ENCODE measurements at regions not wholly inside any gene's neighbourhood (a gene's known extent, or its start where the extent isn't known, plus 50 kb on each side); places are given as distances from the start of the nearest gene placed in this dataset.
A peak's percentile ranks its signal among the peaks of the same experiment; 100 is the strongest.
"Not testable (repeated sequence)": the region's sequence is repeated elsewhere in the genome, so short reads cannot be mapped to it uniquely, and the experiment has no call there.

DNA sequence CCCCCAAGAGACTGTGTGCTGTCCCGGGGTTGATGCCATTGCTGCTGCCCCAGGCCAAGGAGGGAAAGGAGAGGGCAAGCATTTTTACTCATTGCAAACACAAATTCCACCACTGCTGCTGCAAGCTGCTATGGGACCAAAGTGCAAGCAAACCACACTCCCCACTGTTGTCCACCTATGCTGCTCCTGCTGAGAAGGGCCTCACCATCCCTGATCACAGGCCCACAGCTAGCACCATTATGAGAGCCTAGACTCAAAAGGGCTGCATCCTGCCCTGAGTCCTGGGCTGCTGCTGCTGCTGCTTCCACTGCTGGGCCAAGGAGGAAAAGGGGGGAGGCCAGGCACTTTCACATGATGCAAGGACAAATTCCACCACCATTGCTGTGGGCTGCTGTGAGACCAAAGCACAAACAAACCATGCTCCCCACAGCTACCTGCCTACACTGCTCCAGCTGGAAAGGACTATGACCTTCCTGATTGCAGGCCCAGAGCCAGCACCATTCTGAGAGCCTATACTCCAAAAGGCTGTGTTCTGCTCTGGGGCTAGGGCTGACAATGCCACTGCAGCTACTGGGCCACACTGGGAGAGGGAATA, 218.2 kb upstream of the ZCCHC13 start:
- no peak for DNase-seq (ENCODE audit: low read depth in 3 of 3, low spot score in 1 of 3)

DNA sequence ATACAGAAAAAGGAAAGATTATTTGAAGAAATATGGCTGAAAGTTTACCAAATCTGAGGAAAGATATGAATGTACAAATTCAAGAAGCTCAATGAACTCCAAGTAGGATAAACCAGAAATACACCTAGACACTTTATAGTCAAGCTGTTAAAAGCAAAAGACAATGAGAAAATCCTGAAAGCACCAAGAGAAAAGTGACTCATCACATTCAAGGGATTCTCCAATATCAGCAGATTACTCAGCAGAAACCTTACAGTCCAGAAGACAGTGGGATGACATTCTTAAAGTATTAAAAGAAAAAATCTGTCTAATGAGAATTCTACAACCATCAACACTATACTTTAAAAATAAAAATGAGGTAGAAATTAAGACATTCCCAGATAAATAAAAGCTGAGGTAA, 223.8 kb upstream of the ZCCHC13 start:
- no peak for DNase-seq (ENCODE audit: low read depth in 3 of 3, low spot score in 1 of 3)

DNA sequence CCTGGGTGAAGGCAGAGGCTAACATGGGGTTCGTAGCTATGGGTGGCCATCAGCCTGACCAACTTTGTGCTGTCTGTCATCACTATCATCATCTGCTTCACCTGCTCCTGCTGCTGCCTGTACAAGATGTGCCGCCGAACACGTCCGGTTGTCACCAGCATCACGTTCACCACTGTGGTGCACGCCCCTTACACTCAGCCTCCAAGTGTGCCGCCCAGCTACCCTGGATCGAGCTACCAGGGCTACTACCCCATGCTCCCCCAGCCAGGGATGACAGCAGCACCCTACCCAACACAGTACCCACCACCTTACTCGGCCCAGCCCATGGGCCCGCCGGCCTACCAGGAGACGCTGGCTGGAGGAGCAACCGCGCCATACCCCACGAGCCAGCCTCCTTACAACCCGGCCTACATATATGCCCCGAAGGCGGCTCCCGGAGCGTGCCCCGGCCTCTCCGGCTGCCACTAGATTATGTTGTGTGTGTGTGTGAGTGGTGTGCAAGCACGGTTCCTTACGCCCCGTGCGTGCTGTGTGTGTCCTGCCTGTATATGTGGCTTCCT, 213.4 kb upstream of the XIST start:
- DNase-seq (ENCODE audit: low read depth in 3 of 3, low spot score in 1 of 3), result no peak

DNA sequence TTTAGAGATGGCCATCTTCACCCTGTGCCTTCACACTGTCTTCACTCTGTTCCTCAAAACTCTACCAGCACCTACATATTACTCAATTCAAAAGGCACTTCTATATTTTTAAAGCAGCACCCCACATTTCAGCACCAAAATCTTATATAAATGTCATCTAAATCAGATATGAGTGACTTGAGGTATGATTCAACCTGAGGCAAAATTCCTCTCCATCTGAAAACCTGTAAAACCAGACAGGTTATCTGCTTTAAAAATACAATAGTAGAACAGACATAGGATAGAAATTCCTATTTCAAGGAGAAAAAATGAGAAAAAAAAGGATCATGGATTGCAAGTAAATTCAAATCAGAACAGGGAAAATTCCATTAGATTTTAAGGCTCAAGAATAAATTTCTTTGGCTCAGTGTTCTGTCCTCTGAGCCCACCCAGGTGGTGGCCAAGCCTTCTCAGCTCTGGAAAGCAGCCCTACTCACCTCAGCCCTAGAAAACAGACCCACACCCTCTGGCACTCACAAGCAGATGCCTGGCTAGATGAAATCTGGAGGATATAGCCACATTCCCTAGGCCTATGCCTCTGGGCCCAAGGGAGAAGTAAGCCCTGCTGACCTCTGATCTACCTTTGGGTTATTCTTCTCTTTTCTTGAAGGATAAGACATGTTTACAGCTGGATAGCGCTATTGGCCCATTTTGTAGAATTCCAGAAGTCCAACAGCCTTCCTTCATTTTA, 211.1 kb upstream of the XIST start:
- DNase-seq (ENCODE audit: low read depth in 3 of 3, low spot score in 1 of 3), result no peak

DNA sequence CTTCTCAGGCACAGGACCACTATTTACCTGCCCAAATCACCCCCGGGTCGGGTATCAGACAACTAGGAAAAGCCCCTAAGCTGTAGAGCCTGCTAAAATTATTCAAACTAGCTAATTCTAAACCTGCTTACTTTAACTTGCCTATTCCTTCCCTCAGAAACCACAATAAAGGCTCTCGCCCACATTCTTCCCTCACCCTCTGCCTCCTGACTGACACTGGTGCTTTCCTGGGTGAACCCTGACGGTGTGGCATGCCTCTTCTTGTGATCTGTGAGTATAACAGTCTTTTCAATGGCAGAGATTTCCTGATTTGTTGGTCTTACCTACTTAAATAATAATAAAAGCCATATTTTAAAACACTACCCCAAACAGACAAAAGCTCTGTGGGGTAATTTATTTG, 209.4 kb upstream of the XIST start:
- DNase-seq (ENCODE audit: low read depth in 3 of 3, low spot score in 1 of 3), result no peak

DNA sequence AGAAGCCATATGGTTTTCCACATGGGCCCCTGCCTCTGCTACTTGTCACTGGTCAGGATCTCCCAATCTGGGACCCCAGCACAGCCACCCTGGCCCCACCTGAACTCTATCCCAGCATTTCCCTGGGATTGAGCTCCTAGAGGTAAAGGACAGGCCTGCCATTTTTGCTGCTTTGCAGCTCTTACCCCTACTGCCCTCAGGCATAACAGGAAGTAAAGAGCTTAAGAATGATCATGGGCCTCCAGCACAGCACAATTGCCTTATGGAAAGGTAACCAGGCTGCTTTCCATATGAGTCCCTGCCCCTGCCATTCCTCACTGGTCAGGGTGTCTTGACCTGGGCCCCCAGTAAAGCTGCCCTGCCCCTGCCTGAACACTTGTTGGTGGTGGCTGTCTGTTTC, 196.6 kb upstream of the XIST start:
- no peak for DNase-seq (ENCODE audit: low read depth in 3 of 3, low spot score in 1 of 3)

DNA sequence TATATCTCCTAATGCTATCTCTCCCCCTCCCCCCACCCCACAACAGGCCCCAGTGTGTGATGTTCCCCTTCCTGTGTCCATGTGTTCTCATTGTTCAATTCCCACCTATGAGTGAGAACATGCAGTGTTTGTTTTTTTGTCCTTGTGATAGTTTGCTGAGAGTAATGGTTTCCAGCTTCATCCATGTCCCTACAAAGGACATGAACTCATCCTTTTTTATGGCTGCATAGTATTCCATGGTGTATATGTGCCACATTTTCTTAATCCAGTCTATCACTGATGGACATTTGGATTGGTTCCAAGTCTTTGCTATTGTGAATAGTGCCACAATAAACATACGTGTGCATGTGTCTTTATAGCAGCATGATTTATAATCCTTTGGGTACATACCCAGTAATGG, 181.6 kb upstream of the XIST start:
- DNase-seq (ENCODE audit: low read depth in 3 of 3, low spot score in 1 of 3), result not testable (repeated sequence)

DNA sequence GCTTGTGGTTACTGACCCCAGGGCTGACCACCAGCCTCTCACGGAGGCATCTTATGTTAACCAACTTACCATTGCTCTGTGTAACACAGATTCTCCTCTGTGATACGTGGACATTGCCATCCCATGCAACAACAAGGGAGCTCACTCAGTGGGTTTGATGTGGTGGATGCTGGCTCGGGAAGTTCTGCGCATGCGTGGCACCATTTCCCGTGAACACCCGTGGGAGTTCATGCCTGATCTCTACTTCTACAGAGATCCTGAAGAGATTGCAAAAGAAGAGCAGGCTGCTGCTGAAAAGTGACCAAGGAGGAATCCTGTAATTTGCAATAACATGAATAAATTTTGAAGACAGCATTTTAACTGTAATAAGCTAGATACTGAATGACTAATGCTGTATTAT, 179.0 kb upstream of the XIST start:
- not testable (repeated sequence) for DNase-seq (ENCODE audit: low read depth in 3 of 3, low spot score in 1 of 3)

DNA sequence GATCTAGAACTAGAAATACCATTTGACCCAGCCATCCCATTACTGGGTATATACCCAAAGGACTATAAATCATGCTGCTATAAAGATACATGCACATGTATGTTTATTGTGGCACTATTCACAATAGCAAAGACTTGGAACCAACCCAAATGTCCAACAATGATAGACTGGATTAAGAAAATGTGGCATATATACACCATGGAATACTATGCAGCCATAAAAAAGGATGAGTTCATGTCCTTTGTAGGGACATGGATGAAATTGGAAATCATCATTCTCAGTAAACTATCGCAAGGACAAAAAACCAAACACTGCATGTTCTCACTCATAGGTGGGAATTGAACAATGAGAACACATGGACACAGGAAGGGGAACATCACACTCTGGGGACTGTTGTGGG, 178.3 kb upstream of the XIST start:
- DNase-seq (ENCODE audit: low read depth in 3 of 3, low spot score in 1 of 3), result not testable (repeated sequence)

DNA sequence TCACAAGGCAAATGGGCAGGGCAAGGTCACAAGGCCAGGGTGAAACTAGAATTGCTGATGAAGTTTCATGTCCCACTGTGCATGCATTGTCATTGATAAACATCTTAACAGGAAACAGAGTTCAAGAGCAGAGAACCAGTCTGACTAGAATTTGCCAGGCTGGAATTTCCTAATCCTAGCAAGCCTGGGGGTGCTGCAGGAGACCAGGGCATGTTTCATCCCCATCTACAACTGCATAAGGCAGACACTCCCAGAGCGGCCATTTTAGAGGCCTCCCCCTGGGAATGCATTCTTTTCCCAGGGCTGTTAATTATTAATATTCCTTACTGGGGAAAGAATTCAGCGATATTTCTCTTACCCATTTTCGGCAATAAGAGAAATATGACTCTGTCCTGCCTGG, 172.6 kb upstream of the XIST start:
- not testable (repeated sequence) for DNase-seq (ENCODE audit: low read depth in 3 of 3, low spot score in 1 of 3)

DNA sequence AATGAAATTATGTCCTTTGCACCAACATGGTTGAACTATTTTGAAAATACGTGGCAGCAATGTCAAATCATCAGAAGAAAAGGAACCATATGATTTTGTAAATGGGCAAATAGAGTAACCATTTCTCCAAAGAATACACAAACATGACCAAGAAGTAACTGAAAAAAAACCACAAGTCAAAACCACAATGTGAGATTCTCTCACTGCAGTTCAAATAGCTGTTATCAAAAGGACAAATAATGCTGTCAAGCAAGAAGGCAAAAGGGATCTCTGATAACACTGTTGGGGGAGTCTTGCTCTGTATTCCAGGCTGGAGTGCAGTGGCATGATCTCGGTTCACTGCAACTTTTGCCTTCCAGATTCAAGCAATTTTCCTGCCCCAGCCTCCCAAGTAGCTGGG, 170.7 kb upstream of the XIST start:
- DNase-seq (ENCODE audit: low read depth in 3 of 3, low spot score in 1 of 3), result no peak

DNA sequence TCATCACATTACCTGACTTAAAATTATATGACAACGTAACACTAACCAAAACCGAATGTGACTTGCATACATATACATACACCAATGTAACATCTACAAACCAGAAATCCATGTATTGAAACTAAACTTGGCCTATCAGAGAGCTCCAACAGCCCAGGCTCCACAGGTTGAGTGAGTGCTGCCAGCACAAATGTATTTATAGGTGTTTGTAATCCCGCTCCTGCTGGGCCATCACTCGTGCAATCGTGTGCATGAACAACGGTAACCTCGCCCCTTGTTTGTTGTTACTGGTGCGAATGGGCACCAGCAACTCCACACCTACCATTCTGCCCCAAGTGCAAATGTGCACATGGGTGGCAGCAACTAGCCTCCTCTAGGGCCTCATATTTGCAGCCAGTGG, 165.7 kb upstream of the XIST start:
- no peak for DNase-seq (ENCODE audit: low read depth in 3 of 3, low spot score in 1 of 3)

DNA sequence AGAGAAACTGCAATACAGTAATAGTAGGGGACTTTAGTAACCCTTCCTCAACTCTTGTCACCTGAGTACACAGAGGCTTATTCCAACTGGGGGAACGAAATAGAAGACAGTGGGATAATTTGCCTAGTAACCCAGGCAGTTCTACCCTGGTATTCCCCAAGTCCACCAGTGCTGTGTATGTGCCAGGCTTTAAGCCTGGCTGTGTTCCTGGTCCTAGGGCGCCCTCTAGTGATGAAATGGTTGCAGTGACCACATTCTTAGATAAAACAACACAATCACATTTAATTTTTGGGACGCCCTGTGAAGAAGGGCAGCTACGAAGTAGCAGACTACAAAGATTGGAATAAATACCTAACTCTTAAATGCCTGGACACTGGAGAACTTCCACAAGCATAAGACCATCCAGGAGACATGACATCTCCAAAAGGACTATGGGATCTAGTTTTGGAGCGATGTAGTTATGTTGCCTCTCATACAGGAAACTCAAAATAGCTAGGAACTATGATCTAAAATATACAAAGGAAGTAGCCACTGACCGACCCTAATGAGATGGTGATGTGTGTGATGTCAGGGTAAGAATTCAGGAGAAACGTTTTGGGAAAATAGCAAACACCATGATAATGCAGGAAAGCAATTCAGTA, 163.0 kb upstream of the XIST start:
- peak; percentile 0 to 41 (median 7) for DNase-seq (ENCODE audit: low read depth in 3 of 3, low spot score in 1 of 3)

DNA sequence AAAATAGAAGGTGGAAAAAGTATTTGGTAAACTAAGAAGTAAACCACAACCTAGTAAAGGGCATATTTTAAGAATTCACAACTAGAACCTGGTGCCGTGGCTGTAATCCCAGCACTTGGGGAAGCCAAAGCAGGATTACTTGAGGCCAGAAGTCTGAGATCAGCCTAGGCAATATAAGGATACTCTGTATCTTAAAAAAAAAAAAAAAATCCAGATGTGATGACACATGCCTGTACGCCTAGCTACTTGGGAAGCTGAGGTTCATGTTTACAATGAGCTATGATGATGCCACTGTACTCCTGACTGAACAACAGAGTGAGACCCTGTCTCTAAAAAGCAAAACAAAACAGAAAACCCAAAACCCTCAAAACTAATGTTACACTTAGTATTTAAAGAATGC, 156.5 kb upstream of the XIST start:
- no peak for DNase-seq (ENCODE audit: low read depth in 3 of 3, low spot score in 1 of 3)

DNA sequence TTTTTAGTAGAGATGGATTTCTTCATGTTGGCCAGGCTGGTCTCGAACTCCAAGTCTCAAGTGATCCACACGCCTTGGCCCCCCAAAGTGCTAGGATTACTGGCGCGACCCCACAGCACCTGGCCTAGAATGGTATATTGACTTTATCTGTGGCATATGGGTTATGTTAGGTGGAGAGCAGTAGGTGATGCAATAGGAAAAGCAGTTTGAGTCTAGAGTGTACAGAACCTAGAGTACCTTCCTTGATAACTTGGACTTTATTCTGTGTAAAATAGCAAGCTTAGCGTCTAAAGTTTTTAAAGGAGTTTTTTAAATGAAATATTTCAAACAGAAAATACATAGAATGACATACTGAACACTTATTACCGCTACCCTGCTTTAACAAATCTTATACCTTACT, 139.5 kb upstream of the XIST start:
- no peak for DNase-seq (ENCODE audit: low read depth in 3 of 3, low spot score in 1 of 3)

DNA sequence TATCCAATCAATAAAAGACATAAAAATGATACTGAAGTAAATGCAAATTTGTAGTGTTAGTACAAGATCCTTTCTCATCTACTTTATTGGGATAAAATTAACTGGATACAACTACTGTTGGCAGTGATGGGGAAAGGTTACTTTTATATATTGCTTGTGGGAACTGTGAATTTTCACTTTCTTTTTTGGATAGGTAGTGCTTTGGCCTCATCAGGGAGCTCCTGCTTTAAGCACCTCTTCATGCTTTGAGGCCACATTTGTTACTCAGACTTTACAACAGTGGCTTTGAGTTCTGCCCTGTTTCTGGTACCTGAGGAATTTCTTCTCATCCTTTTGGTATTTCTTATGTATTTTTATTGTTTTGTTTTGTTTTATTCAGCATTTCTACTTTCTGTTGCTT, 134.7 kb upstream of the XIST start:
- DNase-seq (ENCODE audit: low read depth in 3 of 3, low spot score in 1 of 3), result no peak

DNA sequence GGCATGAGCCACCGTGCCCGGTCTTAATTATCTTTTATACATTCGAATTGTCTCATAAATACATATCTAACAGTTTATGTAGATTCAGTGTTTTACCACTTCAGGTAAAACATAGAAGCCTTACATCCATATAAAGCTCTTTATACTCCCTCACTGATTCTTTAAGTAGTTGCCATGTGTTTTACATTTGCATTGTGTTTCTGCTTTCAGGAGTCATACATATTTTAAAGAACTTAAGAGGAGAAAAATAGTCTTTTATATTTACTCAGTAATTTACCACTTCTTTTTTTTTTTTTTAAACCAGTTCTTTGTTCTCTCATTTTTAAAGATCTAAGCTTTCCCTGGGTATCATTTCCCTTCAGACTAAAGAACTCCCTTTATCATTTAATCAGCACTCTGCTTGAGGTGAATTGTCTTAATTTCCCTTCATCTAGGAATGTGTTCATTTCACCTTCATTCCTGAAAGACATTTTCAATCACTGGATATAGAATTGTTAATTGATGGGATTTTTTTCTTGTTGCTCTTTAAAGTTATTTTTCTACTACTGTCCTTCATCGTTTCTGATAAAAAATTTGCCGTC, 127.1 kb upstream of the XIST start:
- no peak for DNase-seq (ENCODE audit: low read depth in 3 of 3, low spot score in 1 of 3)

DNA sequence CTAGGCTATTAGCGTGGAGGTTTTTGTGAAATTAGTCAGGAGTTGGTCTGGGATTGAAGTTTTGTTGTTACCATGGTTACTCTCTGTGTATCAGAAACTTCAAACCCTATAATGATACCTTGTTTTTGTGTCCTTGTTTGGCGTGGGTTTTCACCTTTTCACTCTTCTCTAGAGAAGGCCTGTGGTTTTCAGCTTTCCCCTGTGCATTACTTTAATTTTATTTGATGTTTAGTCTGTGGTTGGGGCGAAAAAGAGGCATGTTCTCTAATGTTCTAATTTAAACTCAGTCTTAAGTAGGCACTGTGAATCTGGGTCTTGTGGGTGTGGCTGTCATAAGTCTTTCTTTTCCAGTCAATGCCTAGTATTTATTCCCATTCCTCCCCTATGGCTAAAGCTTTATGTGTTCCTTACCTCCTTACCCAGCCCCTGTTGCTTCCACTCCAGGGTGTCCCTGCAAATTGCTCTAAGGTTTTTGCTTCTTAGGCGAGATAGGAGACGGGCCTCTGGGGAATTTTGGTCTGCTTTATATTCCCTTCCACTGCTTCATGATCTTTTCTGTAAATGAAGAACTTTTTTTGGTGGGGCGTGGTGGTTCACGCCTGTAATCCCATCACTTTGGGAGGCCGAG, 125.1 kb upstream of the XIST start:
- DNase-seq (ENCODE audit: low read depth in 3 of 3, low spot score in 1 of 3), result no peak

DNA sequence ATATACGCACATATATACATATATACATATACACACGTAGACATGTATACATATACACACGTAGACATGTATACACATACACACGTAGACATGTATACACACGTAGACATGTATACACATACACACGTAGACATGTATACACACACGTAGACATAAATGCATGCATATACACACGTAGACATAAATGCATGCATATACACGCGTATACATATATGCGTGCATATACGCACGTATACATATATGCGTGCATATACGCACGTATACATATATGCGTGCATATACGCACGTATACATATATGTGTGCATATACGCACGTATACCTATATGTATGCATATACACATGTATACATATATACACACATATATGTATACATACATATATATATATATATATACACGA, 114.9 kb upstream of the XIST start:
- DNase-seq (ENCODE audit: low read depth in 3 of 3, low spot score in 1 of 3), result not testable (repeated sequence)

DNA sequence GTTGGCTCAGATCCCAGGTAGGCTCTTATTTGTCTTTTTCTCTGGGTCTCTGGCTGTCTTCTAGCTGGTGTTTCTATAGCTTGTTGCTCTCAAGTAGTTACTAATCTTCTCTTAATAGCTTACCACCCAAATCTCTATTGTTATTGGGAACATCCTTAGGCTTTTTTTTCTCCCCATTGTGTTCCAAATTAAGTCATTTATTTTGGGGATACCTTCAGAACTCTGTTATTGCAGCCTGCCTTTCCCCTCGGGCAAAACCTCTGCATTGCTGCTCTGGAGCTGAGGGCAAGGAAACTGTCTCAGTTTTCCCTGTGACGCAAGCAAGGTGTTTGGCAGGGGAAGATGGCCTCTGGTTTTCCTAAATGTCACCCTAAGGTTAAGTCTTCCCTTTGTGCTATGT, 113.3 kb upstream of the XIST start:
- no peak for DNase-seq (ENCODE audit: low read depth in 3 of 3, low spot score in 1 of 3)

DNA sequence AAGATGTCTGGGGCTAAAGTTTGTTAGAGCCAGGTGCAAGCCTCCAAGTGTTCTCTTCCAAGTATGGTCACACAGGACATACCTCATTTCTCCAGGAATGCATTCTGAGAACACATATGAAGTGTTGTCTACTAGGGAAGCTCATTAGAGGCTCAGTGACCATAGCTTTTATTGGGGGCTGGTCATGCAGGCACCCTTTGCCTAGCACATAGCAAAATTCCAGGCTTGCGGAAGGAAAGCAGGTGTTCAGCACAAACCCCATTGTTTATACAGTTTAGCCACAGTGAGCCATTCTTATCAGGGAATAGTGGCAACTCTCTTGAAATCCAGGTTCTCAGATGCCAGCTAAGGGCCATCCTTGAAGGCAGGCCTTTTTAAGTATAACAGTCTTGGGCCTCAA, 112.1 kb upstream of the XIST start:
- DNase-seq (ENCODE audit: low read depth in 3 of 3, low spot score in 1 of 3), result no peak

DNA sequence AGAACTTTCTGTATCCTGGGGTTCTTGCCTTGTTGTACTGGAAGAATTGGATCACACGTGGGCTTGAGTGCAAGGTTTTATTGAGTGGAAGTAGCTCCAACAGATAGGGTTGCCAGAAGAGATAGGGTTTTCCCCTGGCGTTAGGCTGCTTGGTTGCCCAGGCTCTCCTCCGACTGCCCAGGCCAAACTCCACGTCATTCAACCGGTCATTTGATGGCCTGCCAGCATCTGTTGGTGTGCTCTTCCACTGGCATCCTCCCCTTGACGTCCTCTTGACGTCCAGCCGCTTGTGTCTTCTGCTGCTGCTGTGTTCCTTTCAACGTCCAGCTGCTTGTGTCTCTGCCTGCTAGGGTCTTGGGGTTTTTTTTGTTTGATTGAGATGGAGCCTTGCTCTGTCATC, 111.2 kb upstream of the XIST start:
- DNase-seq (ENCODE audit: low read depth in 3 of 3, low spot score in 1 of 3), result no peak

Measured in stimulated activated CD4-positive, alpha-beta T cell treated with anti-CD3 and anti-CD28 coated beads, TNF-alpha, amount 100 ng/mL, for 1 hour (primary cell).